ENCODE measurements at regions not wholly inside any gene's neighbourhood (a gene's known extent, or its start where the extent isn't known, plus 50 kb on each side); places are given as distances from the start of the nearest gene placed in this dataset.

DNA sequence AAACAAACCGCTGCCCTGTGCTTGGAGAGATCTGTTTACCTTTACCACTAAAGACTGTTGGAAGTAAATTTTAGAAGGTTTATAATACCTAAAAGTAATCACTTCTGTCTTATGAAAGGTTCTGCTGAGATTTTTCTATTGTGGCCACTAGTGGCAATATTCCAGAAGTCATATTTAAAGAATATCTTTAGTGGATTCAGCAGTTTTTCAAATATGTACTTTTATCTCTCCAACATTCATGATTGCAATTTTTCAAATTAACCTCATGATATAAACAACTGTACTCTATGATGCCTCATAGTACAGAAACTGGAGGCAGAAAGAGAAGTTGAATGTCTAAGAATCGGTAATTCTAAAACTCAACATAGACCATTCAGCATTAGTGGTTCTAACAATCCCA lies 53.2 kb upstream of the USPL1 start:
- TF ChIP-seq, protein P1, sequence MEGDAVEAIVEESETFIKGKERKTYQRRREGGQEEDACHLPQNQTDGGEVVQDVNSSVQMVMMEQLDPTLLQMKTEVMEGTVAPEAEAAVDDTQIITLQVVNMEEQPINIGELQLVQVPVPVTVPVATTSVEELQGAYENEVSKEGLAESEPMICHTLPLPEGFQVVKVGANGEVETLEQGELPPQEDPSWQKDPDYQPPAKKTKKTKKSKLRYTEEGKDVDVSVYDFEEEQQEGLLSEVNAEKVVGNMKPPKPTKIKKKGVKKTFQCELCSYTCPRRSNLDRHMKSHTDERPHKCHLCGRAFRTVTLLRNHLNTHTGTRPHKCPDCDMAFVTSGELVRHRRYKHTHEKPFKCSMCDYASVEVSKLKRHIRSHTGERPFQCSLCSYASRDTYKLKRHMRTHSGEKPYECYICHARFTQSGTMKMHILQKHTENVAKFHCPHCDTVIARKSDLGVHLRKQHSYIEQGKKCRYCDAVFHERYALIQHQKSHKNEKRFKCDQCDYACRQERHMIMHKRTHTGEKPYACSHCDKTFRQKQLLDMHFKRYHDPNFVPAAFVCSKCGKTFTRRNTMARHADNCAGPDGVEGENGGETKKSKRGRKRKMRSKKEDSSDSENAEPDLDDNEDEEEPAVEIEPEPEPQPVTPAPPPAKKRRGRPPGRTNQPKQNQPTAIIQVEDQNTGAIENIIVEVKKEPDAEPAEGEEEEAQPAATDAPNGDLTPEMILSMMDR (IDR thresholded peaks at IDR 0.05; ENCODE audit: insufficient read depth, low read depth, low read length): no peak
- TF ChIP-seq EZH2 (IDR thresholded peaks at IDR 0.05; ENCODE audit: insufficient read depth, low read length): no peak
